NCI-H460 (cell line): ENCODE measurements at regions not wholly inside any gene's neighbourhood (a gene's known extent, or its start where the extent isn't known, plus 50 kb on each side); places are given as distances from the start of the nearest gene placed in this dataset.
"Not testable (repeated sequence)": the region's sequence is repeated elsewhere in the genome, so short reads cannot be mapped to it uniquely, and the experiment has no call there.

Source experiments
- DNase-seq: peaks from one replicate; pipeline ENCODE4 v3.0.0-alpha.2; 2016; ENCODE audit warnings: low read depth; ENCODE audit errors: extremely low read depth

DNA sequence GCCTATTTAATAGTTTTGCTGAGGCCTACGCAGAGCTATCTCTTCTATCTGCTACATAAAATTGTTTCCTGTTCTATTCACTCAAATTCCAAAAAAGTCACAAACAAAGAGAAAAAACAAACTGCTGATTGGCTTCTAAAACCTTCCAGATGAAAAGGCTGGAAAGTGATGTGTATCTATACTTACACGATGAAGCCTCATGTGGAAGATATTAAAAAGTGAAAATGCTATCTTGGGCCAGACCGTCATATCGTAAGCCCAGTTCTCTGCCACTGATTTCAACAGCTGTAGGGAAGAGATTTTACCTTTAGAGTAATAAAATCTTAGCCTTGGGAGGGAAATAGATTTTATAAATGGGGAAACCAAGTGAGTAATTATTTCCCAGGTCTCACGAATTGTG, 394.8 kb downstream of the KIF20B start:
- no peak for DNase-seq

- DNase-seq = not testable (repeated sequence)
Observed at GRCh38 chr10:90107581-90107980, 406.2 kb downstream of the KIF20B start.

DNA sequence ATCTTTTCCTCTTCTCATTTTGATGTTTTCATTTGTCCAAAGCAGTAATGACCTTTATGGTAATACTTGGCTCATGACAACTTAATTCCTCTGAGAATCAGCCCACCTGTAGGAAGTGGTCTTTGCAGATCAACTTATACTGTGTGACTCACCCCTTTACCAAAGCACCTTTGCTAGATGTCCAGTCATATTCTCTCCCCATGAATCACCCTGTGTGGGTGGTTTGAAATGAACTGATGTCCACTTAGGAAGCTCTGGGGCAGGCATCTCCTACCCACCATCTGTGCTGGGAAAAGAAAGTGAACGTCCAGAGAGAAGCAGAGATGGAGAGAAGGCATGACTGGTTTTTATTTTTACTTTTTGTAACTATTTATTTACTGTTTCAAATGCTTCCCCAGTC, 410.3 kb downstream of the KIF20B start:
- DNase-seq = no peak

DNA sequence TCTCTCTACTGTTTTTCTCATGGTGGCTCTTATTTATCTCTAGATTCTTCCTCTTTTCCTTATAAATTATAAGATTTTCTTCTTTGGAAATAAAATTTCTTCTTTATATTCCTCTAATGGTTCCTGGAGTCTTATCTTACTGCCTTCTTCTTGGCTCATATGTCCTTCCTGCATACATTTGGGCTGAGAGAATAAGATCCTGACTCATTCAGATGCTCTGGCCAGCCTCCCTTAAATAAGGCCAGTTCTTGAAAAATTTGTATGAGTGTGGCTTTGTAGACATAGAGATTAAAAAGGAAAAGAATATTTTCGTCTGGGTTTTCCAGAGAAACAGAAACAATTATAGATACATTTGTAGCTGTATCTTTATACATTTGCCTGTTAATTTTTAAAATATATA, 411.3 kb downstream of the KIF20B start:
- DNase-seq = no peak

DNA sequence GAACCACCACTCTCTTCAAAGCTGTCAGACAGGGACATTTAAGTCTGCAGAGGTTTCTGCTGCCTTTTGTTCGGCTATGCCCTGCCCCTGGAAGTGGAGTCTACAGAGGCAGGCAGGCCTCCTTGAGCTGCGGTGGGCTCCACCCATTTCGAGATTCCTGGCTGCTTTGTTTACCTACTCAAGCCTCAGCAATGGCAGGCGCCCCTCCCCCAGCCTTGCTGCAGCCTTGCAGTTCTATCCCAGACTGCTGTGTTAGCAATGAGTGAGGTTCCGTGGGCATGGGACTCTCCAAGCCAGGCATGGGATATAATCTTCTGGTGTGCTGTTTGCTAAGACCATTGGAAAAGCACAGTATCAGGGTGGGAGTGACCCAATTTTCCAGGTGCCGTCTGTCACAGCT, 417.2 kb downstream of the KIF20B start:
- DNase-seq = not testable (repeated sequence)

DNA sequence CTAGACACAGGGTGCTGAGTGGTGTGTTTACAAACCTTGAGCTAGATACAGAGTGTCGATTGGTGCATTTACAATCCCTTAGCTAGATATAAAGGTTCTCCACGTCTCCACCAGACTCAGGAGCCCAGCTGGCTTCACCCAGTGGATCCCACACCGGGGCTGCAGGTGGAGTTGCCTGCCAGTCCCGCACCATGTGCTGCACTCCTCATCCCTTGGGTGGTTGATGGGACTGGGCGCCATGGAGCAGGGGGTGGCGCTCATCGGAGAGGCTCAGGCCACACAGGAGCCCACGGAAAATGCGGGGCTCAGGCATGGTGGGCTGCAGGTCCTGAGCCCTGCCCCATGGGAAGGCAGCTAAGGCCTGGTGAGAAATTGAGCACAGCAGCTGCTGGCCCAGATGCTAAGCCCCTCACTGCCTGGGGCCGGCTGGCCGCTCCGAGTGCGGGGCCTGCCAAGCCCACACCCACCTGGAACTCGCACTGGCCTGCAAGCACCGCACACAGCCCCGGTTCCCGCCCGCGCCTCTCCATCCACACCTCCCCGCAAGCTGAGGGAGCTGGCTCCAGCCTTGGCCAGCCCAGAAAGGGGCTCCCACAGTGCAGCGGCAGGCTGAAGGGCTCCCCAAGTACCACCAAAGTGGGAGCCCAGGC, 418.4 kb downstream of the KIF20B start:
- not testable (repeated sequence) for DNase-seq

DNA sequence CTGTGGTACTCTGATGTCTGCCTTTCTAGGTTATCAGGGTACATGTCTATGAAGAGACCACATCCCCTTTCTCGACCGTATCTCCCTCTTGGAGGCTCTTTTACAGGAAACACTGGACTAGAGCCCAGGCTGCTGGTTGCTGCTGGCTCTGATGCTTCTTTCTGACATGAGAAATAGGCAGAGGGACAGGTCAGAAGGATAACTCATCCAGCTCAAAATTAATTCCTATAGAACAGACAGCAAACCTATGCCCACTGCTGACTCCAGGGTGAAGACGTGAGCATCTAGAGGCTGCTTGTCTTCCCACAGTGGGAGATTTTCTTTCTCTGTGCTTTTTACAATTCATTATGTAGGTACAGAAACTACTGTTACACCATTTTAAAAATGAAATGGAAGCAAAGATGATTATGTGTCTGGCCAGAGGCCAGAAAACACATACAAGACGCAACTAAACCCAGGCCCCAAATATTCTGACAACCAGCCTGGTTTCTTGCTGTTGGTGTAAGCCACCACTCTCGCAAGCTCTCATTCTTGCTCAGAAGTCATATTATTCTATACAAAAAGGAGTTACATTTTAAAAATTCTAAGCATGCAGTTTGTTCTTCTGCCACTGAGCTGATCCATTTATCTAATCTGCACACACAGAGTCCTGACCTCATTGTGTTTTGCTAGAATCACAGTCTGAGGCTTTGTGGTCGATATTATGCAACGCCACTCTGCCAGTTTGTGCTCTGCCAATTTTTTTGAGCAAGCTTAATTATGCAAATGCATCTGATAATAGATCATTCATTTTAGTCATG, 424.3 kb downstream of the KIF20B start:
- no peak for DNase-seq

DNA sequence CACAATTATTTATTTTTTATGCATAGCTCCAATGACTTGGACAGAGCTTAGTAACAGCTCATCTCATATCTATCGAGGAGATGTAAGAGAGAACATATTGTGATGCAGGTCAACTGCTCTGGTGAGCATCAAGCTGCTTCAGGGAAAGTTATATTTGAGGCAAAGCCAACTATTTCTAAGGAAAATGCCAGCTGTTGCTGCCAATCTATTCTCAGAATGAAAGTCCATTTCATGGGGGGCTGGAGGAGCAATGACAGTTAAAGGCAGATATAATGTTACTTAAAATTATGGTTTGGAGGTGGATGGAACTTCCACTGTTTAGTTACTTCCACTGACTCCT, 424.8 kb downstream of the KIF20B start:
- DNase-seq = no peak

DNA sequence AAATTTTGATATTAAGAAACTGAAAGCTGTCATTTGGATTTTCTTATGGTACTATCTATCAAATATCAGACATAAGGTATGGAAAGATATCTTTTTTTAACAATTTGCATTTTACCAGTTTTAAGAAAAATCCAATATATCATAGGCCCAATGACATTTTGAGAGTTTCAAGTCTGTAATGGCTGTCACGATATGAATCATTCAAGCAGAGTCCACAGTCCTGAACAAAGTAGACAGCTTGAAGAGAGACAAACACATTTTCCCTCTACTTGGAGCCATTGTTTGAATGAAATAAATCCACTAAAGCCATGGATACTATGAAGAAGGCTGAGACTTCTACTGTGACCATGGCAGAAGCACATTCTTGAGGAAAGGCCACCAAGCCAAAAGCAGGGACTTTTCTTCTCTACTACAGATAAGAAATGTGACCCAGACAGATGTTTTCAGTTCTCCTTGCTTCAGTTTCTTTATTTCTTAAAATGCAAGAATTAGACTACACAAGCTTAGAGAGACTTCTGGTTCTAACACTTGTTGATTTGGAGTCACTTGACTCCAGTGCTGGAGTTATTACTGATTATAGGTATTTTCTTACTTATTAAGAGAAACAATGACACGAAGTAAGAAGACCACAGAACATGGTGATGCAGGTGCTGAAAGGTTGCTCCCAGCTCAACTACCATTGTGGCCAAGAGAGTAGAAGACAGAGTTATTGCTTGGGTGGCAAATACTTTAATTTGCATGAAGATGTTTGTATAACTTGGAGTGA, 429.1 kb downstream of the KIF20B start:
- no peak for DNase-seq

DNA sequence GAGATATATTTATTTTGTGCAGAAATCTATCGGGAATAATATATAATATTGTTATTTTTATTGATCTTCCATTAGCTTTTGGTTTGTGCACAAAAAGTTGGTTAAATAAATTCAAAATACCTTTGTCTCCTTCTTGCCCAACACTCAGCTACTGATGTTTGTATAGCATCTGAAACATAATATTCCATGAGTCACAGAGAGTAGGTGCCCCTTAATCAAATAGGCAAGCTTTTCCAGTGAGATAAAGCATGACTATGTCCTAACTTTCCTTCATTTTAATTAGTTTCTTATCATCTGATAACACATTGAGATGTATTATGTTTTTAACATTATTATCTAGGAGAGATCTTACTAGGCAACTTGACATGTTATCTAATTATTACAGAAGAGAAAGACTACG, 432.2 kb downstream of the KIF20B start:
- DNase-seq = no peak

GRCh38 chr10:90136731-90137316, 435.4 kb downstream of the KIF20B start:
- DNase-seq = no peak

DNA sequence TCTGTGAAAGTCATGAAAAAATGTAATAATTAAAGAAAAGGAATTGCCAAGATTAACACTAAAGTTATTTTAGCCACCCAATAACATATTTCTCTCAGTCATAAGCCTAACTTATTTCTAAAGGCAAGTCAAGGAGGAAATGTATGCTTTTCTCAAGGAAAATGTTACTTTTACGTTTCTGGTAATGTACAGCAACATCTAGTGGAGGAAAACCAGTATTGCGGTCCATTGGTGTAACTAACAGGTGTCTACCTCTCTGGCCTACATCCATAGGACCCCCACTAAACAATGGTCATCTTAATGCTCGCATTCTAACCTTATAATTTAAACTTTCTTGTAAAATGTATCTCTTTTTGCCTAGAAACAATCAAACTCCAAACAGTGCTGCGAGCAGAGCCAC, 437.5 kb downstream of the KIF20B start:
- DNase-seq = no peak

- DNase-seq = no peak
Observed at GRCh38 chr10:90141791-90142190, 440.4 kb downstream of the KIF20B start.

- no peak for DNase-seq
Observed at GRCh38 chr10:90143937-90144336, 442.5 kb downstream of the KIF20B start.

GRCh38 chr10:90148116-90148855, 446.9 kb downstream of the KIF20B start:
- DNase-seq = peak; percentile 7

DNA sequence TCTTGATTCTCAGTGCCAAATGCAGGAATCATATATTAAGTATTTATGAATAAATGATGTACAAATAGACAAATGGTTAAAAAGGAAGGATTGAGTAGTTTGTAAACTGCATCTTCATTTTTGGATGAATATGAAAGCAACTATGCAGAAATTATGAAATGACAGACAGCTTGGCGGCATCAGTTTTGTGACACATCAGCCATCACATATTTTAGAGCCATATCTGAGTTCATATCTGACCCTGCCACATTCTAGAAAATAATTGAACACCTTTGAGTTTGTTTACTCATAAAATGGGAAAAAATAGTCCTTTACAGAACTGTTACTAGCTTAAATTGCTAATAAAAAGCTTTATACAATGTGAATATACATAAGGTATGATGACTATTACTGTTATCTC, 448.2 kb downstream of the KIF20B start:
- DNase-seq = no peak

- DNase-seq = no peak
Observed at GRCh38 chr10:90162271-90162853, 461.0 kb downstream of the KIF20B start.

- no peak for DNase-seq
Observed at GRCh38 chr10:90167174-90168064, 466.0 kb downstream of the KIF20B start.

- DNase-seq = no peak
Observed at GRCh38 chr10:90168244-90168643, 466.9 kb downstream of the KIF20B start.
